Superior temporal gyrus (tissue), 1 donor: ENCODE measurements at regions not wholly inside any gene's neighbourhood (a gene's known extent, or its start where the extent isn't known, plus 50 kb on each side); places are given as distances from the start of the nearest gene placed in this dataset.

Experiments used
- DNase-seq: peaks from one replicate; pipeline ENCODE4 v3.0.0-alpha.2; 2016; ENCODE audit errors: extremely low spot score

DNA sequence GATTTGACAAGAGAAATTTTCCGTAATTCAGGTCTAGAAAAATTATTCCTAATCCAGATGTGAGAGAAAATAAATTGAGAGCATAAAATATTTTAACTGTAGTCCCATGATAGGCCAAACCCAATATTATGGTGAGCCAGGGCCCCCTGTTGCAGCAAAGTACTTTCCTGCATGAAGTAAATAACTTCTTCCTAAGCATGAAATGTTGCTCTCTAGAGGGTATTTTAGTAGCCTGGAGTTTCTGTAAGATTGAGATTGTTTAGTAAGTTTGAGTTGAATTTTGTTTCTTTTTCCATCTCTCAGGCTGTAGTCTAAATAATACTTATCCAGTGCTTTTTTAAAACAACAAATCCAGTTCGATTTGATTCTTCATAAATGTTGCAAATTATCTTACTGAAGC is 317.5 kb upstream of the MPDZ start:
- no peak for DNase-seq

DNA sequence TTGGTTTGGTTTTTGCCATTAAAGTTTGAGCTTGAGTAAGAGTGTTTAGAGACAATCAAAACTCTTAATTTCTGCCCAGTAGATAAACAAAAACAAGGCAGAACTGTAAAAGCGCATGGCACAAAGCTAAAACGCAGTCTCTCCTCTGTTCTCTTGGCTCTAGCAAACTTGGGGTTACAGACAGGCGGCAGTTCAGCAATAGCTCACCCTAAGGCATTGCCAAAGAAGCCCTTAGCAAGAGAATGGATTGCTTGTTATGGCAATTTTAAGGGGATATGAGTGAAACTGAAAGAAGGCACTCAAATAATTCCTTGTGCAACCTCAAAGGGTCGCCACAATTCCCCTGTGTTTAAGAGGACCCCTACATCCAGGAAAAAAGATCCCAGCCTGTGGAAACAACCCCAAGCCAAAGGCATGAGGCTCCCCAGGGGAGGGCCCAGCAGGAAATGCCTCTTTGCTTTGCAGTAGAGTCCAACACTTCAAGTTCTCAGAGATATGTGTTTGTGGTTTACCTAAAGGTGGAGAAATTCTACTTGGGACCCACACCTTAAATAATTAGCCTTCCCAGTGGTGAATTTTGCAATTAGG is 317.0 kb upstream of the MPDZ start:
- no peak for DNase-seq

DNA sequence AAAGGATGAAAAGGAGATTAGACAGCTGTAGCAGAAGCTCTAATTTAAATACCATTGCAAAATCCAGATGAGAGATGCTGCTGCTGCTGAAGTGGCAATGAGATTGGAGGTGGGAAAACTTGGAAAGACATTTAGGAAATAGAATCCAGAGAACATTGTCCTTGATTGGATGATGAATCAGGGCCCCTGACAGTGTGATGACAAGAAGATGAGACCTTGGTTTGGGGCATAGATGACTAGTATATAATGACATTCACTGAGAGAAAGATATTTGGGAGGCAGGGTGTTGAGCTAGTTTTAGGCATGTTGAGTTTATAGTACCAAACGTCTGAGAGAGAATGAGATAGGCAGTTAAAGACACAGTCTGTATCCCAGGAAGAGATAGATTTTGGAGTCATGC is 311.5 kb upstream of the MPDZ start:
- no peak for DNase-seq

DNA sequence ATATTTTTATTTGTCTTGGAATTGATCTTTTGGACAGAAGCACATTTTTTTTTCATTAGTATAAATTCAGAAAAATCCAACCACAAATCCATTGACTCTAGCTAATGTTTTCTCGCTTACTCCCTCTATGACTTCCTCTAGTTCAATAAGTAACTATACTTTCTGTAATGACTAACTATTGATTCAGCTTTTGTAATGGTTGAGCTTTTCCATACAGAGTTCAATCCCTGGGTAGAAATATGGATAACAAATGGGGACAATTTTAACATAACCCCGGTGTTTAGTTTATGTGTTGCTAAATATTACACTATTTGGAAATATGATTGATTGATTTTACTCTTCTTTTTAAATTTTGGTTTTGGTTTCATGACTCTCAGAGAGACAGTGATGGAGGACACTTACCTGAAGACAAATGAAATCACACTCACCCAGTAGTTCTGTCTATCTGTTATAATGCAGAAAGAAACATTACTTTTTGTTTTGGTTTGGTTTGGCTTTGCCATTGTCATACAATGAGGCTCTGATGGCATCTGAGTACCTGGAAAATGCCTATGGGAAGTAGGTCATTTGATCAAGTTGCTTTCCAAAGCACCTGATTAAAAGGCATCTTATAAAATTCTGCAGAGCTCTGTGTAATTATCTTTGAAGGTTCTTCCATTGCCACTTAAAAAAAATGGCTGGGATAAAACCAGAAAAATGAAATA is 309.7 kb upstream of the MPDZ start:
- peak; percentile 25 for DNase-seq

DNA sequence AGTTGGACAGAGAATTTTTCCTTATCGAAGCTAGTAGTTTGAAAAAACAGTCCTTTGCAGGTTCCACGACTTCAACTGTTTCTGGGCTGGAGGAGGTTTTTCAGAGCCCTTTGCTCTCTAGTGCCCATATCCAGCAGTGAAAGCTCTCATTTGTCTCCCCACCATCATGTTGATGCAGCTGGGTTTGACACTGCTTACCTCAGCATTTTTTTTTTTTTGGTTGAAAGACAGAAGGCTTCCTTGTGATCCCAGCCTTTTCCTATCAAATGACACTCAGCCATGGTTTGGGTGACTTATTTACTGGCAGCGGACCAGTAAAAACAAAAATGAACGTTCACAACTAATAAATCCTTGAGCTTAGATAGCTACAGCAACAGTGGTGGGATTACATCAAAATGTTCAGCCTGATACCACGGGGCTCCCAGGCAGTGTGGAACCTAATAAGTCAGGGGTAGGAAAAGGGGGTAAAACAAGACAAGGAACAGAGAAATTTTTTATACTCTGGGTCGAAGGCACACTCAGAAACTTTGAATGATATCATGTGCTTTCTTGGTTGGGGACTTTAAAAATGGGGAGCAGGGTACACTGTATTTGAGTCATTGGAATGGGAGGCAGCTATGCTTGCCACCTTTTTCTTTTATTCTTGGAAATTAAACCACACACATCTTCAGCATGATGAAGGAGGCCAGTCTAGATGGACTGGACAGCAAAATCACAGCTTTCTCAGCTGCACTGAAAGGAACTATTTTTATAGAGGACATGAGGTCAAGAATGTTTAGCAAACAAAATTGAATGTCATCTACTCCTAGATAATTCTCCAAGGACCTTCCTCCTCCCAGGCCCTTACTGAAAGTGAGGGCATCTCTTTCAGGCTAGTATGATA is 308.9 kb upstream of the MPDZ start:
- peak; percentile 76 for DNase-seq

DNA sequence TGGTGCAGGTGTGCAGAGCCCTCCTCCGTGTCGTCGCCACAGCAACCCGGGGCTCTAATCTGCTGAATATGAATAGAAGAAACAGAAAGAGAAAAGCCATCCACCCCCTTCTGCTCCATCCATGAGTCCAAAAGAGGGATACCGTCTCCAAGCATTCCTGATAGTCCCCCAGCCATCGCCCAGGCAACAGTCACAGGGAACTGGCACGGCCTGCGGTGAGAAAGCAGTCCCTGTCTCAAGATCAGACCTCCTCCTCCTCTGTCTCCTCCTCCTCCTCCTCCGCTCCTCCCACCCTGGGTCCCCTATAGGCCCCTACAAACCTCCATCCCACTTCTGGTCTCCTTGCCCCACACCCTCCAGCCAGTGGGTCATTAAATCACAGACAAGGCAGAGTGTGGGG is 308.1 kb upstream of the MPDZ start:
- peak; percentile 45 for DNase-seq

DNA sequence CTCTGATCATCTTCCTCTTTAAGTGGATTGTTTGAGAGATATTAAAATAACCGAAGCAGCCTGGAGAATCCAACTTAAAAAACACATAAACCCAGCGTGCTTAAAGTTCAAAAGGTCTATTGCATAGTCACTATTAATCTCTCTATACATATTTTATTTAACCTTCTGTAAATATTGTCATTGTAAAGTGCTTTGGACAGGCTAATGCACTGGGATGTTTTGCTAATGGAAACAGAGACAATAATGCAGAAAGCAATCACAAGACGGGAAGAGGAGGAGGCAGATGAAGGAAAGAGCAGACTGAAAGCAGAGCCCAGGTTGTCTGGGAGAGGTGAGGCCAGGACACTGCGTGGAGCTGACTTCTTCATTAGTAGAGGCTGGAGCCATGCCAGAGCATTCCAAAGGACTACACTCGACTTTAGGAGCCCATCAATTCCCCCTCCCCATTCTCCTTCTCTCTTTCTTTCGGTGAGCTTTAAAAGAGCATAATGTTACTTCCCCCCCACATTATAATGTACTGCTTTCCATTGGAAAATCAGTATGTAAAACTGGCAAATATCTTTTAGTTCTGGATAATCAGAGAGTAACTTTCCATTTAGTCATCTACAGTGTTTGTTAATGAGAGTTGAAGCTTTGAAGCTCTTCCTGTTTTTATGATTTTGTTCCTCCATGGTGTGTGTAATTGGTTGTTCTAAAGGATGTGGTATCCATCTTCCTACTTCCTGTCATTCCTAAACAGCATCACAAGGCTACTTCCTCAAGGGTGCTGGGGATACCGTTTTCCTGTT is 307.3 kb upstream of the MPDZ start:
- peak; percentile 48 for DNase-seq

DNA sequence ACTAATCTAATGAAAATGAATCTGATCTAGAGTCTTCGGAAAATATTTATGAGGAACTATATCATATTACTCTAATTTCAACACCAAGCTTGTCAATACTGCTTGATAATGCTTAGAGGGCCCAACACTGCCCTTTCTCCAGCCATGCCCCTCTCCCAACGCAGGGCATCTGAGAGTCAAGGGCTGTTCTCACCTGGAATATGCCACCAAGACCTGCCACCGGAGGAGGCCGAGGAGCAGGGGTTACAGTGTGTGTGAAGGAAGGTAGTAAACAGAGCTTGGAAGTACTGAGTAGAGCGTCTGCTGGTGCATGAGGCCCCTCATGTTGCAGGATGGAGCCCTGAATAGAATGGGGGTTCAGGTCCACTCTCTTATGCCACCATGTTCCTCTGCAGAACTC is 301.3 kb upstream of the MPDZ start:
- no peak for DNase-seq

DNA sequence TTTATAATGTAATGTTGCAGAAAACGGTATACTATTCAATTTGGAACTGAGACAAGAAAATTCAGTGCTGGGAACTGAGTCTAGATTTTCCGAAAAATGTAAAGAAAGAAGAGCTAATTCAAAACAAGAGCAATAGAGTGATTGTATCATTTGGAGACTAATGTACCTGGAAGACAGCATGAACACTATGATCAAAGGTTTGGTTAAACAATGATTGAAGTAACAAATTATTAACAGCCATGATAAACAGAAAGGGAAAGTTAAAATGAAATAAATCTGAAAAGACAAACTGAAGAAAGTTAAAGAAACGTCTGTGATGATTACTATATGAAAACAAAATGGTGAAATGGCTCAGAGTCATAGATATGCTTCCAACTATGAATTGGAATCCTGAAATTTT is 300.6 kb upstream of the MPDZ start:
- no peak for DNase-seq

DNA sequence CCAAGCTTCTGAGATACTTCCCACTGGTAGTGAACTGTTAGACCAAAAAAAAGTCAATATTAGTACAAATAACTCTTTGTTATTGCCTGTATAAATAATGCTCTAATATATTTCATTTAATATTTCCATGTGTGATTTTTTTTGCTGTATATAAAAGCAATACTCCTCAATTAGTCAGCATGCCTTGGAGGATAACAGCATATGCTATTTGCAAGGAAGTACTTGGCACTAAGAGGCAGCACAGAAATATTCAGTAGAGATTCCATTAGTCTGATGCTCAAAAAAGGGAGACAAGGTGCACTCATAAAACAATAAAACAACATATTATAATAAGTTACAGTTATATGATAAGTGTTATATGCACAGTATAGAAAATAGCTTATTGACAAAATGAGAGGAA is 296.6 kb upstream of the MPDZ start:
- no peak for DNase-seq

DNA sequence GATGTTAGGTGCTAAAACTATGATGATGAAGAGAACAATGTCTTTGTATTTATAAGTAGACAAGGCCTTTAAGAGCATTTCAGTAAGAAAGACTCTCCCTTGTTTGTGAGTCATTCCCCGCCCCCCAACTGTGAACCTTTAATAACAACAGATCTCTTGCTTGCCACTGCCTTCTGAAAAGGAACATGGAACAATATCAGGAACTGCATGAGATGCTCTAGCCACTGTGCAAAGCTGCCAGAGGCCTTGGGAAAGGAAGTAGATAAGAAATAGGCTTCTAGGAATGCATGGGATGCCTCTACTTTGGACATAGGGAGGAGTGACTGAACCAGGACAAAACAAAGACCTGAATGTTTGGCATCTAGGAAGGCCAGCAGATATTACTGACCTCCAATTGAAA is 296.1 kb upstream of the MPDZ start:
- no peak for DNase-seq

DNA sequence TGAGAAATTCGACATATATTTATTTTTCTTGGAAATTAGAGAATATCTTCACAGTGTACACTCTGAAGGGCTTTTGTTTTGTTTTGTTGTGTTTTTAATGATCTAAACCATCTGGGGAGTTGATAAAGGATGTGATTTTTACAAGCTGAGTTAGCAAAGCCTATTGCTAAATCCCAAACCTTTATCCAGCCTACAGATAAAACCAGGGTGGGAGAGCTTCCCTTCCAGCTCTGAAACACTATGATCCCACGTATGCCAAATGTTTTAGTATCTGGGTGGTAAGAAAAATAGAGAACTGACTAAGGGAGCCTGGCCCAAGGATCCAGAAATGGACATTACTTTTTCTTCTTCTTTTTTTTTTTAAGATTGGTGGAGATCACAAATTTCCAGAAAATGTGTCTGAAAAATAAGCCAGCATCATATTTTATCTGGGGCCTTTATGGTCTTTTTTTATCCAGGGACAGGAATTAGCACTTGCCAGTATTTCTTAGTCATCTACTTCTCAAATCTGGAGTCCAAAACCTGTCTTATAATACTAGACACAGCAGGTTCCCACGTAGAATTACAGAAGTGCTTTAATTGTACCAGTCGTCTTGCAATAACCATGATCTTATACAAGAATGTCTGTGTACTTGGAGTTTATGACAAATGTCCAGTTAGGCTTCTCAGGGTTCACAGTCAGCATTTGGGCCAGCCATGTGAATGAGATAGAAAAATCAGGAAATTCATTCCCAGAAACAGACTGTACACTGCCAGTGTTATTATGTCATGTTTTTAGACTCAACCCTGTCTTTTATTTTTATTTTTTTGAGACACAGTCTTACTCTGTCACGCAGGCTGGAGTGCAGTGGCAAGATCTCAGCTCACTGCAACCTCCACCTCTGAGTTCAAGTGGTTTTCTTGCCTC is 290.8 kb upstream of the MPDZ start:
- peak; percentile 63 for DNase-seq

DNA sequence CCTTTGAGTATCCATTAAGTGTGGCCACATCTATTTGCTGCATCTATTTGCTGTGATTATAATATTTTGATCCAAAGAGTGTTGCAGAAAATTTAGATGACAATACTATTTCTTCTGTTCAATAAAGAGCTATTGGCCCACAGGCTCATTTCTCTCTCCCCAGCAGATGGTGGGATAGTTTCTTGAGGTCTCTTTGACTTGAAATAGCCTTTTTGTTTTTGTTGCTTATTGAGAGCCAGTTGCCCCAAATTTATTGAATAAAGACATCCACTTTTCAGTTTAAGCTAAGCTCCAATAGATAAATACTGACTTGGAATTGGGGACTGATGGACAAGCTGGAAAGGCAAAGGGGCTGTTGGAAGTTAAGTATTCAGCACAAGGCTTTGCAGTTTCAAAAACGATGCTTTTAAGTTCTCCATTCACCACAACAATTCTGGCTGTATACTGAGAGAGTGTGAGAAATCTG is 290.1 kb upstream of the MPDZ start:
- peak; percentile 58 for DNase-seq

DNA sequence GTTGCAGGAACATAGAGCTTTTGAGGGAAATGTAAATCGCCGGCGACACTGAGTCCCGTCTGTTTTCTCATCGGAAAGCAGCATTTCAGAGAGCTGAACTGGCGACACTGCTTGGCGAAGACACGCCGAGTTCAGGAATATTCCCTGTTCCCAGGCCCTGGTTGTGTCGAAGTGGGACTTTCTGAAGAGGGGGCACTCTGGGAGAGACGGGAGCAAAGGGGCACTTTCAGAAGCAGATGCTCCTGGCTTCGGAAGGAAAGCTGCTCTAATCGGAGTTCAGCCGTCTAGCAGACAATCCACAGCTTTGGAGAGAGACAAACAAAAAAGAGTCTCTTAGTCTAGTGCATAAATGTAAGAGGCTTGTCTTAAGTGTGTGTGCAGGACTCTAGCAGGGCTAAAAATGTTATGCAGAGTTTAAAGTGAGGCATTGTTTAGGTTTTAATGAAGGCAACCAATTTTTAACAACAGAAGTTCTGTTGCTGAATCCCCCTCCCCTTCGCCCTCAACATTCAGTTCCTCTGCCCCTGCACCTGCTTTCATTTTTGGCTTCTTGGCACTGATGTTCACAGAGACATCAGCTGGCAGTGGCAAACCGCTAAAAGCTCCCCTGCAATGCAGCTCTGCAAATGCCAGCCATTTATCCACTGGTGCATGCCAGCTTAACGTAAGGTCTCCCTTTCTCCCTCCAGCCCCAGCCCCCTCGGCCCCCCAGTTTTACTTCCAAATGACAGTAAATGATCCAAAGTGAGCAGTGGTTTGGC is 289.5 kb upstream of the MPDZ start:
- peak; percentile 81 for DNase-seq

DNA sequence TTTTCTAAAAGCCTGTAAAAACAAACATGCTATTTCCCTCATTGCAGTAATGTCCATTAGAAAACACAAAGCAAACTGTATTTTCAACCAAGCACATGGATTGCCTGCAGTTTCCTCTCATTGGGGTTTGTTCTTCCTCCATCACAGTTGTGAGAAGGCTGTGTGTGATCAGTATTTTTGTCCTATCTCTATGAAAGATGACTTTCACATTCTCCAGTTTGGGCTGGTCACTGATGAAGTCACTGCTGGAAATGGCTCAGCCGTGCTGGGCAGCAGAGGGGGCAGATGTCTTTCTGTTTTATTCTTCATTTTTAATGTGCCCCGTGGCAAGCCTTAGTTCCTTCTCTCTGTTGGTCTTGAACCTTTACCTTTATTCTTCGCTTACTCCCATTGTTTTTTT is 288.9 kb upstream of the MPDZ start:
- DNase-seq, result no peak

DNA sequence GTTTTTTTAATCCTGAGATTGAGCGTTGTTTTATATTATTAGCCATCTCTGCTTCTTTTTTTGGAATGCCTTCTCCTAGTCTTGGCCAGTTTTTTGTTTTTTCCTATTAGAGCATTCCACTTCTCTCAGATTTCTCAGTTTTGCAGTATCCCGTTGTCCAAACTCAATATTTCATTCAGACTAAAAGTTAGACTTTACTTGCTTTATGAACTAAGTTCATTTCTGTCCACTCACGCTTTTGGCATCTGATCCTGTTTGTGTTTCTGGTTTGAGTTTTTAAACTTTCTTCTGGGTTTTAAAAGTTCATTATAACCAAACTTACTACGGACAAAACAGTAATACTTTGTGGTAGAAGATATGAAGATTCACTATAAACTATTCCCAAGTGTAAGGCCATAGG is 288.3 kb upstream of the MPDZ start:
- no peak for DNase-seq

DNA sequence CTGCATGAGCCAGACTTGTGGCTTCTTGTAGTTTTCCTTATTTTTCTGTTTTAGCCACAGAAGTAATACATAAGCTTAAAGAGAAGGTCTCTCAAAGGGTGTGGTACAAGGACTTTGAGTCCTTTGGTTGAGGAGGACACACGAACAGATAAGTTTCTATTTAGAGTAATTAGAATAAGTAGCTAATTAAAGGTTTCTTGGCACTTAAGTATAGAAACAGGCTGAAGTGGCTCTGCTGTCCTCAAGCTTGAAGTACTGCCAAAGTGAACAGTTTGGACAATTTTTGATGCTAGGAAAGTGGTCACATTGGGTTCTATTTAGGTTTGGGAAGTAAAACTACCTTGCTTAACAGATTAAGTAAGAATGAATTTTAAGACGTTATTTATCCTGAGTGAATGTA is 278.3 kb upstream of the MPDZ start:
- DNase-seq, result peak; percentile 39

DNA sequence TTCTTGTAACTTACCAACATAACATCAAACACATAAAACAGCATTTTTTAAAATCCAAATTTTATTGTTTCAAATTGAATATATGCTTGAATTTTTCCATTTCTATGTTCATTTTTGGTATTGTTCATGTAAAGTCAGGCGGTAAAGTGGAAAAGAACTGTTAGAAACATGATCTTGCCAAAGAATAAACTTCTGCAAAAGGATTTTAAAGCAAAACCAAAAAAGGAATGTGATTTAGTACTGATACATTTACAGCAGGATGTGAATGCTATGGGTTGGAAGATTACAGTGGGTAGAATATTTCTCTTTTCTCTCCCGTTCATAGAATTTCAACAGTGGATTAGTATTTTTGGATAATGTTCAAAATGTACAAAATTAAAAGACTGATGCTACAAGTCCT is 277.2 kb upstream of the MPDZ start:
- no peak for DNase-seq

DNA sequence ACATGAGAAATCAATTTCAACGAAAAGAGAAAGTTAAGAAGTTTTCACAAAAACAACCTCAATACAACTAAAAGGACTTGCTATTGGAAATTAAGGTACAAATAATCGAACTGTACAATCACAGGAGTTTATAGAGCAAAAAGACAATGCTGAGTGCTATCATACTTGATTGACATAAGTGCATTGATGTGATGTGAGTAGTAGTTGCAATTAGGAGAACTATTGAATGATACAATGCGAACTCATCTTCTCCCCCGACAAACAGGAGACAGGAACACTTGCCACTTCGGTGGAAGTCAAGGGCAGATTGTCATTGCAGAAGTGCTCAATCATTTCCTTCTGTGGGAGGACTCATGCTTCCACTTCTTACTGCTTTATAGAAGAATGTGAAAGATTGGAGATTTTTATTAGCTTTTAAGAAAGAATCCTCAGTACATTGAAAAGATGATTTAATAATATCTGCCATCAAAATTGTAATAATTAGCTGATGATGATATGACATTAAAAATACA is 276.6 kb upstream of the MPDZ start:
- DNase-seq, result no peak

DNA sequence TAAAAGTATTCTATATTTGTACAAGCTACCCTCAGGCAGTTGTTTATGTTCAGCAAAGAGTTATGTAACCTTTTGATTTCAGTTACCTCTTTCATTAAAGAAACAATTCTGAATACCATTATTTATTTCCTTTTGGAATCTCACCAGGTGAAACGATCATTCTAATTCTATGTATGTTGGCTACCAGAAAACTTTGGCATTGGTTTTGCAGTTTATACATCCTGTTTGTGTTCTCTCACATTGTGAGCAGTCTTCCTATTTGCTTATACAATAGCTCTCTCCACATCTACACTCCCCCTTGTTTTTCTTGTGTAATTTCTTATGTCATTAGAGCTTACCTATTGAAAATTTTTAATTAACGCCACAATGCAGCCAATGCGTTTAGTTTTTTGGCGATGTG is 276.0 kb upstream of the MPDZ start:
- DNase-seq, result no peak
